ENCODE measurements at regions not wholly inside any gene's neighbourhood (a gene's known extent, or its start where the extent isn't known, plus 50 kb on each side); places are given as distances from the start of the nearest gene placed in this dataset.
"Not testable (repeated sequence)": the region's sequence is repeated elsewhere in the genome, so short reads cannot be mapped to it uniquely, and the experiment has no call there.

DNA sequence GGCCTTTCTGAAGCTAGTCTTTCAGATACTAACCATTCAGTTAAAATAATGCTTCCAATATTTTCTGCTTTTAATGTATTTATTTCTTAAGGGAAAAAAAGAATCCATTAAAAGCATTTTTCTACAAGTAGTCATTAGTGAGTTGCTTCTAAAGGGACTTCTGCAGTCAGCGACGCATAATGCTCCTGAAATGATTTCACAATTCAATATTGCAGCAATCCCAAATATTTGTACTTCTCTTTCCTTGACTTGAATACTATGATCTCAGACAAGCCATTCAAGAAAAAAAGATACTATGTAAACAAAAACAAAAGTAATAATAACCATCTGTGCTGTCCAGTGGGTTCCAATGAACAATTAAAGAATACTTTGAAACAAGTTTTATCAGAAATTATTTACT lies 681.0 kb downstream of the DIPK2A start:
- DNase-seq, result no peak

DNA sequence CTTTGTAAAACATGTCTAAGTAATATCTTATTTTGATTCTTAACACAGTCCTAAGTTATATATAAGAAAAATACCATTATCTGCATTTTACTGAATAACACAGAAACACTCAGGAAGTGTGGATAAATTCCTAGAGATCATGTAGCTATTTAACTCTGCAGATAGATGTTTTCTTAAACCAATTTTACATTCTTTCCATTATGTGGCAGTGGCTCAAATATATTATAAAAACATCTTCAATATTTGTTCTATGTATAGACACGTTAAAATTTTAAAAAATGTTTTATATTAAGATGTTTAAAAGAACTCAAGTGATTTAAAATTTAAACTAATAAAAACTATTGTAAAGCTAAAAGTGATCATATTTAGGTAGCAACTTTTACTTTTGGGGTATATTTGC lies 683.8 kb downstream of the DIPK2A start:
- no peak for DNase-seq

DNA sequence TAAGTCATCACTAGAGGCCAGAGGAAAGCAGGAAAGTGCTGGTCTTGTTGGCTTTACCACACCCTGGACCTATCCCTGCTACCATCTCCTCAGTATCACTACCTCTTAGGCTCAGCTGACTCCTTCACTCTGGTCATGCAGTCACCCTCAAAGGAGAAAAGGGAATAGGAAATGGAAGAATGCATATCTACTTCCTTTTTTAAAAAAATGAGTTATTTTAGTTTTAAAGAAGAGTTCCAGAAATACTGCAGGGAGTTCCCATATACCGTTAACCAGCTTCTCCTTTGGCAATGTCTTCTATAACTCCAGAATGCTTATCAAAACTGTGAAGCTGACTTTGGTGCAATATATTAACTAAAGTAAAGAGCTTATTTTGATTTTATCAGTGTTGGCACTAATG lies 688.6 kb downstream of the DIPK2A start:
- DNase-seq, result no peak

DNA sequence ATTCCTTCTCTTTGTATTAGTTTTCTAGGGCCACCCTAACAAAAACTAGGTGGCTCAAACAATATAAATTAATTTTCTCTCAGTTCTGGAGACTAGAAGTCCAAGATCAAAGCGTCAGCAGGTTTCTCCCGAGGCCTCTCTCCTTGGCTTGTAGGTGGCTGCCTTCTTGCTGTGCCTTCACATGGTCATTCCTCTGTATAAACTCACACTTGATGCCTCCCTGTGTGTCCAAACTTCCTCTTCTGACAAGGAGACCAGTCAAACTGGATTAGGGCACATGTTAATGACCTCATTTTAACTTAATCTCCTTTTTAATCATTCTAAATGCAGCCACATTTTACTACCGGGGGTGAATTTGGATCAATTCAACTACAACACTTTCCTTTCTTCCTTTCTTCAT lies 691.1 kb downstream of the DIPK2A start:
- no peak for DNase-seq

DNA sequence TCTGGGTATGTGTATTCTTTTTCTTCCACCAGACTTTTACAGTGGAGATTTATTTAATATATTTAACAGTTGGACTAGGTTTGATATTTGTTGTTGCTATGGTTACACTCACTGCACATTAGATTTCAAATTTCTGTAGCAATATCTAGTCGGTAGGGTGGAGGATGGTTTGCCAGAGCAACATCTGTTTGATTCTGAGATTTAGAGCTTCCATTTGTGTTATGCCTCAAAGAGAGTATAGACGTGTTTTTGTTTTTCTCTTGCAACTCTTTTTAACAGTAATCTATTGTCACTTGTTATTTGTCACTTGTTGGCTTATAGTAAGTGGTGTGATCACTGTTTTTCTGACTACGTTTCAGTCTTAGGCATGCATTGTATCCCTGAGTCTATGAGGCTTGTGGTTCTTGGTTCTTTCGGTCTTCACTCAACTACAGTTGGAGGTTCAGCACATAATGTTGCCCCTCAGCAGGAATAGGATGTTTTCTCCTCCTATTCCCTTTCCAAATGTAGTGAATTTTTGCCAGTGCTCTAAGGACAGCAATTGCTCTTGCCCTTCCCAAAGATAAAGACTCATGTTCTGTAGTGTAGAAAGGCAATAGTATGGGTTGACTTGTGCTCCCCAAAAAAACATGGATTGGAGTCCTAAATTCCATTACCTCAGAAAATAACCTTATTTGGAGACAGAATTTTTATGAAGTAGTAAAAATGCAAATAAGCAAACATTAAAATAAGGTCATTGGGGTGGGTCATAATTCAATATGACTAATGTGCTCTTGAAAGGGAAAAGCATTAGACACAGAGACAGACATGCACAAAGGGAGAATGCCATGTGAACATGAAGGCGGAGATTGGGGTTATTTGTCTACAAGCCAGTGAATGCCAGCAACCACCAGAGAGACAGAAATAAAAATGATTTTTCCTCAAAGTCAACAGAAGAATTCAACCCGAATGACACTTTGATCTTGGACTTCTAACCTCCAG lies 692.1 kb downstream of the DIPK2A start:
- no peak for DNase-seq

DNA sequence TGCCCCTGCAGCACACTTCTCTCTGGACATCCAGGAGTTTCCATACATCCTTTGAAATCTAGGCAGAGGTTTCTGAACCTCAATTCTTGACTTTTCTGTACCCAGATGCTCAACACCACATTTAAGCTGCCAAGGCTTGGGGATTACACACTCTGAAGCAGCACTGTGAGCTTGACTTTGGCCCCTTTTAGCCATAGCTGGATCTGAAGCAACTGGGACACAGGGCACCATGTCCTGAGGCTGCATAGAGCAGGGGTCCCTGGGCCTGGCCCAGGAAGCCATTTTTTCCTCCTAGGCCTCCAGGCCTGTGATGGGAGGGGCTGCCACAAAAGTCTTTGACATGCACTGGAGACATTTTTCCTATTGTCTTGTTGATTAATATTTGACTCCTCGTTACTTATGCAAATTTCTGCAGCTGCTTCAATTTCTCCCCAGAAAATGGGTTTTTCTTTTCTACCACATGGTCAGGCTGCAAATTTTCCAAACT lies 694.0 kb downstream of the DIPK2A start:
- no peak for DNase-seq

DNA sequence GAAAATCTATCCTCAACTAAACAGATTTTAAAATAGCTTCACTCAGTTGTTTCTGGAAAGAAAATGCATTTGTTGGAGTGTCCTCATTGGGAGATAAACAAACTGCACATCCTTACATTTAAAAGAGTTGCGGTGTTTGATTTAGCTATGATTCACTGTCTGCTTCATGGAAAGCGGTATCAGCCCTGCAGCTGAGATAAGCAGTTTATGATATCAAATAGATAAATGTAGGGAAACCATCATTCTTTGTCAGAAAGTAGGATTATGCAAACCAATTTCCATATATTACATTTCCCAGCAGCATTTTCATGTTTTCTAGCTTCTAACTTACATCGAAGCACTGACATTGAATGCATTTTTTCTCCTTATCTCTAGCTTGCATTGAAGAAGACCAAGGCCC lies 698.9 kb downstream of the DIPK2A start:
- no peak for DNase-seq

DNA sequence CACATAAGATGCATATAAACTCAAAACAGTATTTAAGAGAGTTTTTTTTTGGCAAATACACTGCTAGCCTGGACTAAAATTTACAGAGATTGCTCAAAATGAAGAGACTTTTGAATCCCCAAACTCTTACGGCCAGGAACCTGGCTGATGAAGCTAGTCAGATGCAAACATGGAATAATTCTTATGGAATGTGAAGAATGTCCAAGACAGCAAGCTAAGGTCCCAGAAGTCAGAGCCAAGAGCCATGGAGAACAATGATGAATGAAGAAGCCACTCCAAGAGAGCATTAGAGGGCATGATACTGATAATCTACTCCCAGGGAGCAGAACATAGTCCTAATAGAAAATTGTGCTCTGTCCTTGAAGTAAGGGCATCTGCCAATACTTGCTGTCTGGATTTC lies 705.5 kb downstream of the DIPK2A start:
- no peak for DNase-seq

DNA sequence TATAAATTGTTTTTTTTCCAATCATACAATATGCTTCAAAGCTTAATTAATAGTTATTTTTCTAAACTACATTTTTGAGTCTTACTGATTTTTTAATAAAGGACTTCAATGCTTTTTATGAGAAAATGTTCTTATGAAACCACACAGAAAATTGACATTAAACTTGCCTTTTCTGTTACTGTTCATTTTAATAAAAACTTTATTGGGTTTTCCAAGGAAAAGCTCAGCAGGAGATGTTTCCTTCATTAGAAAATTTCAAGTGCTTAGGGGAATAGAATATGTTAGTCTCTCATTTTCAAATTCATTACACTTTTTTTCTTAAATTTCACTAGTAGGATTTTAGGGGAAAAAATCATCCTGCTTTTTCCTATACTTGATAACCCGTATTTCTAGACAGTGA lies 711.4 kb downstream of the DIPK2A start:
- no peak for DNase-seq

DNA sequence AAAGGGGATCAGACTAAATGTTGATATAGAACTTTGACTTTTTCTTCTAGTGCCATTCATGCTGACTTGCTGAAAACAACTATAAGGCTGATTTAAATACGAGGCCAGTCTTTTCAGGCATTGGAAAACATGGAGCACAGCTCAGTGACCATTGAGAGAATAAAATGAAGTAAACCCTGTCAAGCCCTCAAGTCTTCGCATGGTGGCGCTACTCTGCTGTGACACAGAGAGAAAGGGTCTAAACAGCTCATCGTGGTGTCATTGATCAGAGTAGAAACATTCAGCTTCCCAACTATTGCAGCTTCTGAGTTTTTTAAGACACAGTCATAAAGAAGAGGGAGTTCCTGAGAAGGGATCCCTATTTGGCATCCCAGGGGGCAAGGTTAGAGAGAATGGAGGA lies 716.2 kb downstream of the DIPK2A start:
- DNase-seq, result no peak

DNA sequence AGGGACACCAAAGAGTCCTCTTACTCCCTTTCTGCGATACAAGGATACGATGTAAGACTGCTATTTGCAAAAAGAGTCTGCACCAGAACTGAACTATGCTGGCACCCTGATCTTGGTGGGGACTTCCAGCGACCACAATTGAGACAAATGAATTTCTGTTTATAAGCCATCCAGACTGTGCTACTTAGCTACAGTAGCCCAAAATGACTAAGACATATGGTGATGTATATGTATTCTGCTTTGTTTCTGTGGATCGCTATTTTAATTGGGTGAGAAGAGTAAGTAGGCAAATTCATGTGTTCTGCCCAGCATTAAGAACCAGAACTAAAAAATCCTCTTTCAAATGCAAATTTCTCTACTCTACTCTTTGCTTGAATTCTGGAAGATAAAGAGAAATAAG lies 720.9 kb downstream of the DIPK2A start:
- DNase-seq, result no peak

DNA sequence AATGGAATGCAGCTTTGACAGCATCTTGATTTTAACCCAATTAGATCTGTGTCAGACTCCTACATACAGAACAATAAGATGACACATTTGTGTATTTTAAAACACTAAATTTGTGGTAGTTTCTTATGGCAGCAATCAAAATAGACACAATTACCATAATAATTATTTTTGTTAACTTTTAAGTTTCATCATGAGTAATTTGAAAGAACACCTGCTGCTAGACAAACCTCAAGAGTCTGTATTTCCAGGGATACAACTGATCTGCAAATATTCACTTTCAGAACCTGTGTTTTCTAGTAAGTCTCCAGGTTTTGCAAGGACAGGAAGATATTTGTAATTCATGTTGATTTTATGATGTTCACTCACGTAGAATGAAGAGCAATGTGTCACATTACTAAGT lies 736.8 kb downstream of the DIPK2A start:
- no peak for DNase-seq

DNA sequence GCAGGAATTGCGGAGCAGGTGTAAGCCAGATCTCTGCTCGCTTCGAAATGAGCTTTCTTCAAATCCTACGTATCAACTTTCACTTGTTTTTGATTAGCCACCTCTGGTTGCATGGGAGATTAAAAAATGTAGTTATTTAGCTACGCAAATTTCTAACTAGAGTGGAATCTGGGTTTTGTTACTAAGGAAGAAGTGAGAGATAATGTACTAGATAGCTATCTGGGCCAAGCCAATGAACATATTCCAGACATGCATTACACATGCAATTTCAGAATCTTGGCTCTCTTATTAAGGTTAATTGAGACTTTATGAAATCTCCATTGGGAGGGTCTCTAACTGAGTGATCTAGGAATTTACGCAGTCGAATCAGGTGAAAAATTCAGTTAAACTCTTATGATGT lies 765.7 kb downstream of the DIPK2A start:
- no peak for DNase-seq

DNA sequence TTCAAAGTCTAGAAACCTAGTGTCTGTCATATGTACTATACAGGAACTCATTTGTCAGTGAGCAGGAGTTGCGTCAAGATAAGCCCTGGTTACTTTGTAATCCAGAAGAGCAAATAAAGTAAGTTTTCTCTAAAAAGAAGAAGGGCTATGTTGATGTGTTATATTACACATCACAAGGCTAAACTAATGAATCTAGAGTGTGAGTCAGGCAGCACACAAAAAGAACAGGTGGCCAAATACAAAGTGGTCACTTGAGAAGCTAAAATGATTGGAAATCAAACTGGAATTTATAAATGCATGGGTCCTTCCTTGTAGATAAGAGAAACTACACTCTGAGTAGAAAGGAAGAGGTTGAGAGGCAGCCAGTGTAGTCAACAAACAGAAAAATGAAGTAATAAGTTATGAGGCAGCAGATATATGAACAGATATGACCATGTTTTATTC lies 771.6 kb downstream of the DIPK2A start:
- DNase-seq, result no peak

DNA sequence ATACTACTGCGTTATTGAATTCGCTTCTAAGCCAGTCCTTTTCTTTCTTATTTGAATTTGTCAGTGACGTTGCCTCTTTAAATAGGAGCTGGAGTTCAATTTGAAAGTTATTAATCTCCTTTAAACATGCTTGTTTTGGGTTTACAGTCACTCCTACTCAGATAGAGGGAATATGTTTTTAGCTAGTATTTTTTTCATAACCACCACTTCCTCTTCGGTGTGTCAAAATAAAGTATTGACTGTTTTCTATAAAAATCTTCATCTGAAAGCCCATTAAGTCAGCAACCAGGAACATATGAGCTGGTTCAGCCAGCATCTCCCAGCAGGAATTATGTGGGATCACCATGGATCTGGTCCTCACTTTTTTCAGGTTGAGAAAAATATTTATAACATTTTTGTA lies 772.9 kb downstream of the DIPK2A start:
- no peak for DNase-seq

DNA sequence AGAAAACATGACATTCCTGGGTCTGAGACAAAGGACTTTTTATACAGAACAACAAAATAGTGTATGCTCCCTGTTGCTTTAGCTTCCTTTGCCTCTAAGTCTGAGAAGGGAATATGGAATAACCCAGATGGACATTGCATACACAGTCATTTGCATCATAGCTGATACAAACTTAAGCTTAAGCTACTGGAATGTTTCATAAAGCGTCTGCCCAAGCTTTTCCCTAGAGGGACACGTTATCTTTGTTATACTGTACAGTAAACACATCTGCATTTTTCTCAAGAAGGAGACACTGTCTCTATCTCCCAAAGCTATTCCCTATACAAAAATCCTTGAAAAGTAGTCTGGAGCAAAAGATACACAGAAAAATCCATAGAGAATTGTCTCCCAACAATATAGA lies 775.0 kb downstream of the DIPK2A start:
- no peak for DNase-seq

DNA sequence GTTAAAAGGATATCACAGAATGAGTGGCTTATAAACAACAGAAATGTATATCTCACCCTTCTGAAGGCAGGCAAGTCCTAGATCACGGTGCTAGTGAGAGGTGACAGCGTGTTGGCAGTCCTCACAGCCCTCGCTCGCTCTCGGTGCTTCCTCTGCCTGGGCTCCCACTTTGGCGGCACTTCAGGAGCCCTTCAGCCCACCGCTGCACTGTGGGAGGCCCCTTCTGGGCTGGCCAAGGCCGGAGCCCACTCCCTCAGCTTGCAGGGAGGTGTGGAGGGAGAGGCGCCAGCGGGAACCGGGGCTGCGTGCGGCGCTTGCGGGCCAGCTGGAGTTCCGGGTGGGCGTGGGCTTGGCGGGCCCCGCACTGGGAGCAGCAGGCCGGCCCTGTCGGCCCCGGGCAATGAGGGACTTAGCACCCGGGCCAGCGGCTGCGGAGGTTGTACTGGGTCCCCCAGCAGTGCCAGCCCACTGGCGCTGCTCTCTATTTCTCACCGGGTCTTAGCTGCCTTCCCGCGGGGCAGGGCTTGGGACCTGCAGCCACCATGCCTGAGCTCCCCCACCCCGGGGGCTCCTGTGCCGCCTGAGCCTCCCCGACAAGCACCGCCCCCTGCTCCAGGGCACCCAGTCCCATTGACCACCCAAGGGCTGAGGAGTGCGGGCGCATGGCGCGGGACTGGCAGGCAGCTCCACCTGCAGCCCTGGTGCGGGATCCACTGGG lies 778.1 kb downstream of the DIPK2A start:
- not testable (repeated sequence) for DNase-seq

DNA sequence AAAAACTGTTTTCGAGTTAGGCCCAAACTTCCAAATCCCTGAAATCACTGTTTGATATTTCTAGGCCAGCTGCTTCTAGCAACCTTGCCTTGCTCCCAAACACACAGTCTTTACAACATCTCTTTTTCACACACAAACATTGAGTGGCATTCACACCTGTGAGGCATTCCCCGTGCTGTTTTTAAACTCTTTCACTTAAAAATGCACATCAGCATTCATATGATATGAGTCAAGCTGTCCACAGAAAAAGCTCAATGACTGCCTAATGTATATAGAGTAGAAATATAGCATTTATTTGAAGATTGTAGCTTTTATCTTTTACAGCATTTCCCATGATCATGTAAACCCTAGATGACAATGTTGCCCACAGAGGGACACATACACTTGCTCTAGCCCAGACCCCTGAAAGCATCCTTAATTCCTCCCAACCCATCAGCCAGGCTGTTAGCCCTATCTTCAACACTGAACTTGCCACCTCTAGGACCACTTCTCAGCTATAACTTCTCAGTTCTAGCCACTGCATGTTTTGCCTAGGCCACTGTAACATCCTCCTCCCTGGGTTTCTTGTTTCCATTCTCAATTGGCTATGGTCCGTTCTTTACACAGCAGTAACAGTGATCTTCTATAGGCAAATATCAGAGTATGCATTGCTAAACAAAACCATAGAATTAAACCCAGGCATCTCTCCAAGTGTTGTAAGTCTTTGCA lies 782.6 kb downstream of the DIPK2A start:
- DNase-seq, result no peak

DNA sequence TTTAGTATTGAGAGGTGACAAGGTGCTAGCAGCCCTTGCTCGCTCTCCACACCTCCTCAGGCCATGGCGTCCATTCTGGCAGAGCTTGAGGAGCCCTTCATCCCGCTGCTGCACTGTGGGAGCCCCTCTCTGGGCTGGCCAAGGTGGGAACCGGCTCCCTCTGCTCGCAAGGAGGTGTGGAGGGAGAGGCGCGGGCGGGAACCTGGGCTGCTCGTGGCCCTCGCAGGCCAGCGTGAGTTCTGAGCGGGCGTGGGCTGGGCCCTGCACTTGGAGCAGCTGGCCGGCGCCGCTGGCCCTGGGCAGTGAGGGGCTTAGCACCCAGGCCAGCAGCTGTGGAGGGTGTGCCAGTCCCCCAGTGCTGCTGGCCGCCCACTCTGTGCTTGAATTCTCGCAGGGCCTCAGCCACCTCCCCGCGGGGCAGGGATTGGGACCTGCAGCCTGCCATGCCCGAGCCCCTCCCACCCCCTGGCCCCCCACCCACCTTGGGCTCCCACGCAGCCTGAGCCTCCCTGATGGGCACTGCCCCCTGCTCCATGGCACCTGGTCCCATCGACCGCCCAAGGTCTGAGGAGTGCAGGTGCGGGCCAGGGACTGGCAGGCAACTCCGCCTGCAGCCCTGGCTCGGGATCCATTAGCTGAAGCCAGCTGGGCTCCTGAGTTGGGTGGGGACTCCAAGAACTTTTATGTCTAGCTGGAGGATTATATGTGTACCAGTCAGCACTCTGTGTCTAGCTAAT lies 785.2 kb downstream of the DIPK2A start:
- DNase-seq, result no peak

DNA sequence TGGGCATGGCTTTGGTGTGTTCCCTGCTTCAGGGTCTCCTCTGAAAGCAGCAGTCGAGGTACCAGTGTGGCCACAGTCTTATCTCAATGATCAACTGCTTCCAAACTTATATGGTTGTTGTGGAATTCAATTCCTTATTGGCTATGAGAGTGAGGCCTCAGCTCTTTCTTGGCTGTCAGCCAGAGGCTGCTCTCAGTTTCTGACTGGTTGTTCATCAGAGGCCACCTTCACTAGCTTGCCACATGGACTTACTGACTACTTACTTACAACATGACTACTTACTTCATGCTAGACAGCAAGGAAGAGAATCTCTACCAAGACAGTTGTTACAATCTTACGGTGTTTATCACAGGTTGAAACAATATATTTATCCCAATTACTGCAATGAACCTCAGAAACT lies 789.2 kb downstream of the DIPK2A start:
- no peak for DNase-seq

DNA sequence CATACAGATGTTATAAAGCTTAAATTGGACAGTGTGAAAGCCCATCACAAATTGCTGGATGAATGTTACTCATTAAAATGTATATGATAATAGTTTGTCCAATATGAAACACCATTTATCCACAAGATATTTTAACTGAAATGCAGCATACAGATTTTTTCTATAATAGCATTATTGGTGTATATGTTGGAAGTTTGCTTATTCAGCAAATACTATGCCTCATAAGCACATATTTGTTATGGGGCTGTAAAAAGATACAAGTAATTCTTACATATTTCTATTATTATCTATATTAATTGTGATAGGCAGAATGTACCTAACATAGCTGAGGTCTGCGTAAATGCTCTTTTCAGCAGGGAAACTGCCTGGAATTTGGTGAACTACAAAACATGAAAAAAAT lies 790.5 kb downstream of the DIPK2A start:
- no peak for DNase-seq

DNA sequence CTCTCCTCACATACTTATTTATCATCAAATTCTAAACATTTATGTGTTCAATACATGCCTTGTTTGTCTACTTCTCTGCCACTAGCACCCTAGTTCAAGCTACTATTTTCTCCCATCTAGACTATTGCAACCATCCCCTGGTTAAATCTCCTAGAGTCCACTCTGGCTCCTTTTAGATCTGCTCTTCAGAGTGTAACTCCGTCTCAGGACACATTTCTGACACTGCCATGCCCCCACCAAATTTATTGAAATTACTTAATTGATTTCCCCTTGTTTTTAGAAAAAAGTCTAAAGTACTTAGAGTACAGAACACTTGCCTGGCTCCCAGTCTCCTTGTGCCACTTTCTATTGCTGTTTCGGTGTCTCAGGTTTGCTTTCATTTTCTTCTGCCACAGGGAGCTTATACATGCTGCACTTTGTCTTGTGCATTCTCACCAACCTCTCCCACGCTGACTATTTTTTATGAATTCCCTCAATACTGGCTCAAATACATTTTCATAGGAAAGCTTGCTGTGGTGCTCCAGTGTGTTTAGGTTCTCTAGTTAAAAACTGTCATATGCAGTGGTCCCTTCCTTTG lies 792.3 kb downstream of the DIPK2A start:
- no peak for DNase-seq

All from DMS 273 treated with DMSO at 0.1 percent for 48 hours (cell line).